ENCODE measurements at regions not wholly inside any gene's neighbourhood (a gene's known extent, or its start where the extent isn't known, plus 50 kb on each side); places are given as distances from the start of the nearest gene placed in this dataset.
"Not testable (repeated sequence)": the region's sequence is repeated elsewhere in the genome, so short reads cannot be mapped to it uniquely, and the experiment has no call there.

DNA sequence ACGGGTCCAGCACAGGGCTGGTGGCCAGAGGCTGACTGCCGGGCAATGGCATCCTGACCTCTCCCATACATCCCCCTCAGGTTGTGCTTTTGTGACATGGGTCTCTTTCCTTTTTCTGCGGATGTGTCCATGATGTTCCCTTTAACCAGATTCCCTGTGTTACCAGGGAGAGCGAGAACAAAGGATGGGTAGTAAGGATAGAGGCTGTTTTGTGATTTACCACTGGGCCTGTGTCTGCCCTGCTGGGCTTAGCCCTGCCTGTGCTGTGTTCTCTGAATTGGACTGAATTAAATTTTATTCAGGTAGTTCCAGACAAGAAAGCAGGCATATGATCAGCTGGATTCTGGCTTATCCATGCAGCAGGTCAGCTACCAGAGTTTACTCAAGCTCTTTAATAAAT is 301.6 kb downstream of the RWDD3 start:
- Mint-ChIP-seq H3K27me3 (ENCODE audit: insufficient read depth) (no peaks in the 10 kb centered on the region), H3K27ac (no peak overlapping the region), H3K4me3 (no peak overlapping the region), H3K9me3 (peaks cover 48% of the 10 kb centered on the region), H3K36me3 (ENCODE audit: low read depth) (no peaks in the 10 kb centered on the region; the same call in 1 of the 2 replicates), H3K4me1 (ENCODE audit: low read depth) (no peaks in the 10 kb centered on the region)
- no peak for DNase-seq
- TF ChIP-seq, protein P1, sequence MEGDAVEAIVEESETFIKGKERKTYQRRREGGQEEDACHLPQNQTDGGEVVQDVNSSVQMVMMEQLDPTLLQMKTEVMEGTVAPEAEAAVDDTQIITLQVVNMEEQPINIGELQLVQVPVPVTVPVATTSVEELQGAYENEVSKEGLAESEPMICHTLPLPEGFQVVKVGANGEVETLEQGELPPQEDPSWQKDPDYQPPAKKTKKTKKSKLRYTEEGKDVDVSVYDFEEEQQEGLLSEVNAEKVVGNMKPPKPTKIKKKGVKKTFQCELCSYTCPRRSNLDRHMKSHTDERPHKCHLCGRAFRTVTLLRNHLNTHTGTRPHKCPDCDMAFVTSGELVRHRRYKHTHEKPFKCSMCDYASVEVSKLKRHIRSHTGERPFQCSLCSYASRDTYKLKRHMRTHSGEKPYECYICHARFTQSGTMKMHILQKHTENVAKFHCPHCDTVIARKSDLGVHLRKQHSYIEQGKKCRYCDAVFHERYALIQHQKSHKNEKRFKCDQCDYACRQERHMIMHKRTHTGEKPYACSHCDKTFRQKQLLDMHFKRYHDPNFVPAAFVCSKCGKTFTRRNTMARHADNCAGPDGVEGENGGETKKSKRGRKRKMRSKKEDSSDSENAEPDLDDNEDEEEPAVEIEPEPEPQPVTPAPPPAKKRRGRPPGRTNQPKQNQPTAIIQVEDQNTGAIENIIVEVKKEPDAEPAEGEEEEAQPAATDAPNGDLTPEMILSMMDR (IDR thresholded peaks at IDR 0.05), result no peak

DNA sequence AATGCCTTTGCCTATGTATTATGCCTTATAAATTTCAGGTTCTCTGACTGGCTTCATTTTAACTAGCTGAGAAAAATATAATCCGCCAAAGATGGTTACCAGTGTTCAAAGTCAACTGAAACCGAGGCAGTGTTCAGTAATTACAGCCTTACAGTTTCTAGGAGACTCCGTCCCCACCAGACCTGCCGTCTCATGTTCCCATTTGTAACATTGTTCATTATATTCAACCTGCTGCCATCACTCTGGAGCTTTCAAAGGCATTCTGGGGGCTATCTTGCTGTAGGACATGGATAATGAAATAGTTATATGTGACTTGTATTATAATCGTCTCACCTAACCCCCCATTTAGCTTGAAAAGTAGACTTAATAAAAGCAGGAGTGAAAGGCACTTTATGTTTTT is 302.5 kb downstream of the RWDD3 start:
- Mint-ChIP-seq H3K36me3 (ENCODE audit: low read depth) (no peaks in the 10 kb centered on the region; the same call in 1 of the 2 replicates), H3K27ac (no peak overlapping the region), H3K4me1 (ENCODE audit: low read depth) (no peaks in the 10 kb centered on the region), H3K4me3 (no peak overlapping the region), H3K27me3 (ENCODE audit: insufficient read depth) (no peaks in the 10 kb centered on the region), H3K9me3 (peaks cover 45% of the 10 kb centered on the region)
- TF ChIP-seq, protein P1 (IDR thresholded peaks at IDR 0.05), result no peak
- DNase-seq, result no peak

DNA sequence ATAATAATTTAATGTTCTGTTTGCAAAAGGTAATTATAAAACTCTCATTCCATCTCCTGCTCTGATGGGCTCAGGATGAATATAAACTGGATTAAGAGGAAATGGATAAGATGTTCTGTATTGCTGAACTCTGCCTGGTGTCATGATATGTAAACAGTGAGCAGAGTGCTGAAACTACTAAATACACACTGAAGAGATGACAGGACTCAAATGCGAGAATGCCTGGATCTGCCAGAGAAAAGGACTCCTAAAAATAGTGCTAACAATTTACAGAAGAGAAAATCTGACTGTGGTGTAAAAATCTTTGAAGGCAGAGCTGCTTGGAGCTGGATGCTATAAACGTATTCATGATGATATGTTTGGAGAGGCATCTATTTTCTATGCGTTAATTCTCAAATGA is 303.2 kb downstream of the RWDD3 start:
- TF ChIP-seq, protein P1 (IDR thresholded peaks at IDR 0.05), result no peak
- no peak for DNase-seq
- Mint-ChIP-seq H3K27ac (no peak overlapping the region), H3K27me3 (ENCODE audit: insufficient read depth) (no peaks in the 10 kb centered on the region), H3K9me3 (peaks cover 43% of the 10 kb centered on the region), H3K4me3 (no peak overlapping the region), H3K4me1 (ENCODE audit: low read depth) (no peaks in the 10 kb centered on the region), H3K36me3 (ENCODE audit: low read depth) (no peaks in the 10 kb centered on the region; the same call in 1 of the 2 replicates)

DNA sequence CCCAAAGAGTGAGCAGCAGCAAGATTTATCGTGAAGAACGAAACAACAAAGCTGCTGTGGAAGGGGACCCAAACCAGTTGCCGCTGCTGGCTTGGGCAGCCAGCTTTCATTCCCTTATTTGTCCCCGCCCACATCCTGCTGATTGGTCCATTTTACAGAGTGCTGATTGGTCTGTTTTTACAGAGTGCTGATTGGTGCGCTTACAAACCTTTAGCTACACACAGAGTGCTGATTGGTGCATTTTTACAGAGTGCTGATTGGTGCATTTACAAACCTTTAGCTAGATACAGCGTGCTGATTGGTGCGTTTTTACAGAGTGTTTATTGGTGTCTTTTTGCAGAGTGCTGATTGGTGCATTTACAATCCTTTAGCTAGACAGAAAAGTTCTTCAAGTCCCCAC is 304.2 kb downstream of the RWDD3 start:
- not testable (repeated sequence) for DNase-seq; H3K27me3 Mint-ChIP-seq (ENCODE audit: insufficient read depth); H3K4me1 Mint-ChIP-seq (ENCODE audit: low read depth); H3K4me3 Mint-ChIP-seq; H3K36me3 Mint-ChIP-seq (ENCODE audit: low read depth); H3K27ac Mint-ChIP-seq
- H3K9me3 Mint-ChIP-seq, result peaks cover 39% of the 10 kb centered on the region

DNA sequence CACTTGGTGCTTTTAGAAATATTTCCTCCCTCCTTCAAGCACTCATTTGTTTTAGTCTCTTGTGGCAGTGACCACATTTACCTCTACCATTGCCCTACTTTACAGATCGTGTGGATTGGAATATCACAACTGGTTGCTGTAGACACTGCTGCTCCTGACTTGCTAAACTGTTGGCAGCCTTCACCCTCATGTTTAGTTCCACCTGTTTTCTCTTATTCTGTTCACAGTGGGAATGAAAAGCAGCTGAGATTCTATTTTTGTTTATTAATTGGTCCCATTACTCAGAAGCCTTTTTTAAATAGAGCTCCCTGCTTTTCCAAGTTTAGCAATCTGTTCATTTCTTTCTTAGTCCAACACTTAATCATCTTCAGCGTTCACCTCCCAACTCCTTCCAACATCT is 308.9 kb downstream of the RWDD3 start:
- Mint-ChIP-seq H3K27ac (no peak overlapping the region), H3K36me3 (ENCODE audit: low read depth) (no peaks in the 10 kb centered on the region), H3K27me3 (ENCODE audit: insufficient read depth) (no peaks in the 10 kb centered on the region; the same call in 1 of the 2 replicates), H3K9me3 (peaks cover 26% of the 10 kb centered on the region), H3K4me1 (ENCODE audit: low read depth) (no peaks in the 10 kb centered on the region), H3K4me3 (no peak overlapping the region)
- no peak for DNase-seq
- TF ChIP-seq, protein P1 (IDR thresholded peaks at IDR 0.05), result no peak

DNA sequence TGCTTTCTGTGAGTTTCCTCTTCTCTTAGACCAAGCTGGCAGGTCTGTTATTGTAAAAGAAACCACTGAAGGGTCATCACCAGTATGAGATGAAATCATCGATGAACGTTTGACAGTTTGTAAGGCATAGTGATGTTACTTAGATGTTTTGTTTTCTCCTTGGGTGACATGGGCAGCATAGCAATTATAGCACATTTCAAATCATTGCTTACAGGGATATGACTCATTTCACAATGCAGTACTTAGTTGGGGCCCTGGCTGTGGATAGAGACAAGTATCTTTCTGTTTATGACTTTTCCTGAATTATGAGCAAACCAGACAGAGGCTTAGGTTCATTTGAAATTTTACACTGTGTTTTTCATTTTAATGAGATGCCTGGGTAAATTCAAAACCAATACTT is 313.0 kb downstream of the RWDD3 start:
- TF ChIP-seq, protein P1 (IDR thresholded peaks at IDR 0.05), result no peak
- Mint-ChIP-seq H3K36me3 (ENCODE audit: low read depth) (no peaks in the 10 kb centered on the region; the same call in 1 of the 2 replicates), H3K9me3 (peaks cover 26% of the 10 kb centered on the region), H3K4me3 (no peak overlapping the region), H3K4me1 (ENCODE audit: low read depth) (no peaks in the 10 kb centered on the region), H3K27ac (no peak overlapping the region), H3K27me3 (ENCODE audit: insufficient read depth) (no peaks in the 10 kb centered on the region; the same call in 1 of the 2 replicates)
- DNase-seq, result no peak
